SH-SY5Y (cell line): ENCODE measurements at regions not wholly inside any gene's neighbourhood (a gene's known extent, or its start where the extent isn't known, plus 50 kb on each side); places are given as distances from the start of the nearest gene placed in this dataset.

Source experiments
- GATA2 ChIP-seq: IDR thresholded peaks from 2 replicates; pipeline ENCODE4 v1.6.1; 2011; ENCODE audit warnings: mild to moderate bottlenecking, low read depth, low read length
- GATA3 ChIP-seq: IDR thresholded peaks from 2 replicates; pipeline ENCODE4 v1.6.1; 2011; ENCODE audit warnings: low read depth, mild to moderate bottlenecking, low read length, moderate library complexity

- TF ChIP-seq GATA2 (no peak), GATA3 (no peak)
These were observed 977.3 kb downstream of the TBL1XR1 start for GRCh38 chr3:176219970-176220369.
